Astrocyte (in vitro differentiated cells and primary cell): ENCODE measurements at regions not wholly inside any gene's neighbourhood (a gene's known extent, or its start where the extent isn't known, plus 50 kb on each side); places are given as distances from the start of the nearest gene placed in this dataset.

Source experiments
- DNase-seq: peaks from one replicate; pipeline ENCODE4 v3.0.0-alpha.2; 2010; ENCODE audit warnings: low read depth
- FAIRE-seq: peaks from 2 replicates; lab custom pipeline; 2011; peaks lifted over from hg19 to GRCh38; lab: Jason Lieb, UNC
- H2AFZ ChIP-seq: 2 replicates; pipeline ENCODE4 v1.6.0; 2012; ENCODE audit warnings: low read depth, low read length, inconsistent platforms
- H3K27ac ChIP-seq: 2 replicates; pipeline ENCODE4 v1.5.1; 2011; ENCODE audit warnings: low read depth, low read length, inconsistent platforms
- H3K27me3 ChIP-seq: 2 replicates; pipeline ENCODE4 v1.6.0; 2011; ENCODE audit warnings: low read length, inconsistent platforms; ENCODE audit not compliant: insufficient read depth
- H3K36me3 ChIP-seq: 2 replicates; pipeline ENCODE4 v1.5.1; 2011; ENCODE audit warnings: low read length, inconsistent platforms; ENCODE audit not compliant: insufficient read depth
- H3K4me1 ChIP-seq: 2 replicates; pipeline ENCODE4 v1.5.1; 2011; ENCODE audit warnings: low read length, inconsistent platforms; ENCODE audit not compliant: insufficient read depth
- H3K4me2 ChIP-seq: 2 replicates; pipeline ENCODE4 v1.6.0; 2012; ENCODE audit warnings: low read length, inconsistent platforms
- H3K4me3 ChIP-seq: 2 replicates; pipeline ENCODE4 v1.5.1; 2011; ENCODE audit warnings: low read depth, mild to moderate bottlenecking, low read length, inconsistent platforms; ENCODE audit not compliant: insufficient read depth
- H3K79me2 ChIP-seq: 2 replicates; pipeline ENCODE4 v1.6.0; 2012; ENCODE audit warnings: mild to moderate bottlenecking, low read length, inconsistent platforms; ENCODE audit not compliant: insufficient read depth
- H3K9ac ChIP-seq: 2 replicates; pipeline ENCODE4 v1.6.0; 2012; ENCODE audit warnings: mild to moderate bottlenecking, low read length, inconsistent platforms
- H3K9me3 ChIP-seq: 2 replicates; pipeline ENCODE4 v1.5.1; 2012; ENCODE audit warnings: low read depth, mild to moderate bottlenecking, low read length, inconsistent platforms; ENCODE audit not compliant: insufficient read depth
- H4K20me1 ChIP-seq: 2 replicates; pipeline ENCODE4 v1.6.0; 2012; ENCODE audit warnings: low read length, inconsistent platforms; ENCODE audit not compliant: insufficient read depth
- H3K27ac Mint-ChIP-seq: one replicate; pipeline ENCODE4 v1.8.0; 2021; ENCODE audit warnings: mild to moderate bottlenecking, mixed read lengths; ENCODE audit not compliant: unreplicated experiment
- H3K27me3 Mint-ChIP-seq: one replicate; pipeline ENCODE4 v1.8.0; 2021; ENCODE audit warnings: low read depth, mixed read lengths; ENCODE audit not compliant: unreplicated experiment
- H3K36me3 Mint-ChIP-seq: one replicate; pipeline ENCODE4 v1.8.0; 2021; ENCODE audit warnings: low read depth, mixed read lengths; ENCODE audit not compliant: unreplicated experiment
- H3K4me1 Mint-ChIP-seq: one replicate; pipeline ENCODE4 v1.8.0; 2021; ENCODE audit warnings: low read depth, mixed read lengths; ENCODE audit not compliant: unreplicated experiment
- H3K4me3 Mint-ChIP-seq: one replicate; pipeline ENCODE4 v1.8.0; 2021; ENCODE audit warnings: mild to moderate bottlenecking, moderate library complexity, mixed read lengths; ENCODE audit not compliant: unreplicated experiment
- H3K9me3 Mint-ChIP-seq: one replicate; pipeline ENCODE4 v1.8.0; 2021; ENCODE audit warnings: mild to moderate bottlenecking, mixed read lengths; ENCODE audit not compliant: unreplicated experiment
- EZH2 ChIP-seq: IDR thresholded peaks from 2 replicates; pipeline ENCODE4 v1.6.1; 2012; ENCODE audit warnings: mild to moderate bottlenecking, low read length, inconsistent platforms; ENCODE audit not compliant: insufficient read depth
- TF ChIP-seq, protein P1 (sequence below): IDR thresholded peaks from 2 replicates; pipeline ENCODE4 v1.5.1; 2011; ENCODE audit warnings: low read depth, mild to moderate bottlenecking, inconsistent platforms, low read length, moderate library complexity; ENCODE audit not compliant: insufficient read depth

DNA sequence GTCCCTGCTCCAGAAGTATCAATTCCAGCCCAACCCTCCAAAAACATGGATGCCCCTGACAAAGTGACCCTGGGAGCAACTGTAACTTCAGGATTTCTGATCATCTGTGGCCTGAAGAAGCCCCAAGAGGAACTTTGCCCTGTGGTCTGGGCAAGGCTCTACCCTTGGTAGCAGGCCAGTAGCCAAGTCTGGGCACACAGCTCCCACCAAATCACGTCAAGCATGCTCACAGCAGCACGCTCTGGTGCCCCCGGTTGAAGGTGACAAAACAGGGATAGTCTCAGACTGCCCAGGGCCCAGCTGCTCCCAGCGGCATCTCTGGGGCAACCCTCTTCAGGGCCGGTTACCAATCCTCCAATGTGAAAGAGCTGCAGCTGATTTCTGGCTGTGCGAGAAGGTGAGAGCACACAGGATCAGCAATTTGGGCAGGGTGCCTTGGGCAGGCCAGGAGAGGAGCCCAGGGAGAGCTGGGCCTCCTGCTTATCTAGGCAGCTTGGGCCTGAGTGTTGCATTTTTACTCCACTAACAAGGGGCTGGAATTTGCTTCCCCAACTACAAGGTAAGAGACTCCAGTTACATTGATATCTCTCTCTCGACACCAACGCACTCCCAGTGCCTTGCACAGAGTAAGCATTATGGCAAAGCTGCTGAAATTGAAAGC is 418.1 kb downstream of the BCOR start:
- Histone ChIP-seq H3K27me3 (no peaks in the 10 kb centered on the region), H3K9ac (no peak overlapping the region), H3K36me3 (no peaks in the 10 kb centered on the region), H3K9me3 (no peaks in the 10 kb centered on the region), H3K27ac (no peak overlapping the region), H4K20me1 (no peaks in the 10 kb centered on the region), H2AFZ (no peak overlapping the region), H3K79me2 (no peaks in the 10 kb centered on the region), H3K4me2 (no peak overlapping the region), H3K4me1 (no peaks in the 10 kb centered on the region), H3K4me3 (no peak overlapping the region)
- H3K27me3 Mint-ChIP-seq, result peaks cover 11% of the 10 kb centered on the region
- DNase-seq, result no peak
- H3K36me3 Mint-ChIP-seq, result no peaks in the 10 kb centered on the region
- no peak overlapping the region for H3K27ac Mint-ChIP-seq
- FAIRE-seq, result no peak
- no peaks in the 10 kb centered on the region for H3K9me3 Mint-ChIP-seq
- H3K4me3 Mint-ChIP-seq, result no peak overlapping the region
- H3K4me1 Mint-ChIP-seq, result no peaks in the 10 kb centered on the region
- no peak for TF ChIP-seq EZH2
- TF ChIP-seq, protein P1, sequence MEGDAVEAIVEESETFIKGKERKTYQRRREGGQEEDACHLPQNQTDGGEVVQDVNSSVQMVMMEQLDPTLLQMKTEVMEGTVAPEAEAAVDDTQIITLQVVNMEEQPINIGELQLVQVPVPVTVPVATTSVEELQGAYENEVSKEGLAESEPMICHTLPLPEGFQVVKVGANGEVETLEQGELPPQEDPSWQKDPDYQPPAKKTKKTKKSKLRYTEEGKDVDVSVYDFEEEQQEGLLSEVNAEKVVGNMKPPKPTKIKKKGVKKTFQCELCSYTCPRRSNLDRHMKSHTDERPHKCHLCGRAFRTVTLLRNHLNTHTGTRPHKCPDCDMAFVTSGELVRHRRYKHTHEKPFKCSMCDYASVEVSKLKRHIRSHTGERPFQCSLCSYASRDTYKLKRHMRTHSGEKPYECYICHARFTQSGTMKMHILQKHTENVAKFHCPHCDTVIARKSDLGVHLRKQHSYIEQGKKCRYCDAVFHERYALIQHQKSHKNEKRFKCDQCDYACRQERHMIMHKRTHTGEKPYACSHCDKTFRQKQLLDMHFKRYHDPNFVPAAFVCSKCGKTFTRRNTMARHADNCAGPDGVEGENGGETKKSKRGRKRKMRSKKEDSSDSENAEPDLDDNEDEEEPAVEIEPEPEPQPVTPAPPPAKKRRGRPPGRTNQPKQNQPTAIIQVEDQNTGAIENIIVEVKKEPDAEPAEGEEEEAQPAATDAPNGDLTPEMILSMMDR, result no peak

DNA sequence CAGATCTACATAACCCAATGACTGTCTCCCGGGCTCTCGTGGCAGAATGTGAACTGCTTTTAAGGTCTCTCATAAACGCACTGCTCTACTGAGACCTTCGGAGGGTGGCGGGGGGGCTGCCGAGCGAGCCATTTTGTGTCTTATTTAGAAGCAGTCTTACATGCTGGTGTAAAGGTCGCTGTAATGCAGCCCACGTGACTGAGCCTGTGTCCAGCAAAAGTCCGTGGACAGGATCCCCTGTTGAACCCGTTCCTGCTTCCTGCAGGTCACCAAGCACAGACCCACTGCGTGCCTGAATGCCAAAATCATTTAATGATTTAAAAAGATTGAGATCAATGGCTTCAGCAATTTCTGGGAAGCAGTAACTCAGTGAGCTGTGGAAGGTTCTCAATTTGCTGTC is 415.9 kb downstream of the BCOR start:
- no peak for TF ChIP-seq EZH2
- TF ChIP-seq, protein P1, result no peak
- no peak overlapping the region for H2AFZ ChIP-seq
- no peaks in the 10 kb centered on the region for H3K4me1 ChIP-seq
- Mint-ChIP-seq H3K36me3 (no peaks in the 10 kb centered on the region), H3K27me3 (peaks cover 21% of the 10 kb centered on the region), H3K4me3 (no peak overlapping the region), H3K27ac (no peak overlapping the region), H3K4me1 (no peaks in the 10 kb centered on the region), H3K9me3 (no peaks in the 10 kb centered on the region)
- no peak overlapping the region for H3K9ac ChIP-seq
- H3K27ac ChIP-seq, result no peak overlapping the region
- no peak overlapping the region for H3K4me3 ChIP-seq
- no peak for DNase-seq
- H3K36me3 ChIP-seq, result no peaks in the 10 kb centered on the region
- no peaks in the 10 kb centered on the region for H3K79me2 ChIP-seq
- H3K27me3 ChIP-seq, result no peaks in the 10 kb centered on the region
- no peaks in the 10 kb centered on the region for H4K20me1 ChIP-seq
- H3K4me2 ChIP-seq, result no peak overlapping the region
- FAIRE-seq, result no peak
- no peaks in the 10 kb centered on the region for H3K9me3 ChIP-seq

DNA sequence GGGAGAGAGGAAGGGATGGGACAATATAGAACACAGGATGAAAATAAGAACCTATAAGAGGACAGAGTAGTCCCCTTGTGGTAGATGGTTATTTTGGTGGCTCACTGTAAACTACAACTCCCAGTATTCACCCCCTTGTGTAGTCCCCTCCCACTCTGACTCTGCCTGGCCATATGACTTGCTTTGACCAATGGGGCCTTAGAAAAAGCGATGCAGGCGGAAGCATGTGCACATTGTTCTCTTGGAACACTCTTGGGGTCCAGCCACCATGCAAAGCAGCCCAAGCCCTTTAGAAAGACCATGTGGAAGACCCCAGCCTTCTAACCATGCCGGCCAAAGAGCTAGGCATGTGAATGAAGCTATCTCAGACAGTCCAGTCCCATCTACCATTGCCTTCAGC is 415.0 kb downstream of the BCOR start:
- Mint-ChIP-seq H3K27ac (no peak overlapping the region), H3K27me3 (peaks cover 21% of the 10 kb centered on the region), H3K9me3 (no peaks in the 10 kb centered on the region), H3K4me3 (no peak overlapping the region), H3K36me3 (no peaks in the 10 kb centered on the region), H3K4me1 (no peaks in the 10 kb centered on the region)
- Histone ChIP-seq H3K4me3 (no peak overlapping the region), H3K27me3 (no peaks in the 10 kb centered on the region), H3K27ac (no peak overlapping the region), H3K79me2 (no peaks in the 10 kb centered on the region), H3K4me2 (no peak overlapping the region), H2AFZ (no peak overlapping the region), H3K9me3 (no peaks in the 10 kb centered on the region), H3K9ac (no peak overlapping the region), H3K4me1 (no peaks in the 10 kb centered on the region), H3K36me3 (no peaks in the 10 kb centered on the region), H4K20me1 (no peaks in the 10 kb centered on the region)
- no peak for FAIRE-seq
- DNase-seq, result no peak
- TF ChIP-seq EZH2, result no peak
- TF ChIP-seq, protein P1, result no peak
